GM19324 (cell line): ENCODE measurements at regions not wholly inside any gene's neighbourhood (a gene's known extent, or its start where the extent isn't known, plus 50 kb on each side); places are given as distances from the start of the nearest gene placed in this dataset.

Experiments used
- ATAC-seq: cut with Tn5 transposase; IDR thresholded peaks from one replicate; pipeline ENCODE4 v1.9.1; 2021; ENCODE audit warnings: mild to moderate bottlenecking, moderate library complexity; ENCODE audit not compliant: unreplicated experiment, low FRiP score

DNA sequence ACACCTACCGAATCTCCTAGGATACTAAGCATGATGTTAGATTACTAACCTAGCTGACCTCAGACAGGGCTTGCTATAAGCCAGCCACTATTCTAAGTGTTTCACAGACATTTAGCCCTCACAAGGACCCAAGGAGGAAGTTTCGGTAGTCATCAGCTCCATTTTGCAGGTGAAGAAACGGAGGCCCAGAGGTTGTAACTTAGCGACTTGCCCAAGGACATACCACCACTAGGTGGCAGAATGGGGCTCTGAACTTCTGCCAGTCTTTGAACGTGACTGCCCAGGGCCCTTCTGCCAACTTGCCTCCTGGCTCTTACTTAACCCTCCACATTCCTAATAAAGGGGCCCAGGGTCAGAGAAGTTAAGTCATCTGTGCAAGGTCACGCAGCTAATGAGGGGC, 283.5 kb downstream of the C1orf94 start:
- no peak for ATAC-seq

DNA sequence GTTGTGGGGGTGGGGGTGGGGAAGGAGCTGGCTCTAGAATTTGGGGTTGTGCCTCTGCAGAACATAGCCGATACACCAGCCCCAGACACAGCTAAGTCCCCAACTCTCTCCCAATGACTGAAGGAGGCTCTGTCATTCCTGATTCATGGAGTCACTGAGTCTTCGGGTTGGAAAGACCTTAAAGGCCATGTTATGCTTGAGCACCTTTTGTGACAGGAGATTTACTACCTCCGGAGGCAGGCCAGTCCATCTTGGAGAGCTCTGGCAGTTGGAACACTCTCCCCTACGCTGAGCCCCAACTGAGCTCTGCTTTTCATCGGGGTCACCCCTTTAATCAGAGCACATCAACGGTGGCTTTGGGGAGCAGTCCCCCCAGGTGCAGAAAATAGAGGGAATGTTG, 284.4 kb upstream of the GJB5 start:
- ATAC-seq, result no peak

DNA sequence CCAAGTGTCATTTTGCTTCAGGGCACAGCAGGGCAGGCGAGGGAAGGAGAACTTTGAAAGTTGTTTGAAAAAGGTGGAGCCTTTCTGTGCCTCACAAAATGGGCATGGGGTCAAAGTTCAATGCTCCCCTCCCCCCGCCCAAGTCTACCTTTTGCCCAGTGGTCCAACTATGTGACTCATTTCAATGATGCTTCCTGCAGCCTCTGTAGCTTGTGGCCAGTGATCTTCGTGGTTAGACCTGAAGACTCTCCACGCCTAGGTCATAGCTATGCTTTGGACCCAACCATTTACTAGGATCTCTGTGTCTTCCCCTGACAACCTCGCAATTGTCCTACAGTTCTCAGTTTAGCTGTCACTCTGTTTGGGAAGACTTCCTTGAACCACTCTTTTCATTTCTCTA, 280.3 kb upstream of the GJB5 start:
- ATAC-seq, result no peak

DNA sequence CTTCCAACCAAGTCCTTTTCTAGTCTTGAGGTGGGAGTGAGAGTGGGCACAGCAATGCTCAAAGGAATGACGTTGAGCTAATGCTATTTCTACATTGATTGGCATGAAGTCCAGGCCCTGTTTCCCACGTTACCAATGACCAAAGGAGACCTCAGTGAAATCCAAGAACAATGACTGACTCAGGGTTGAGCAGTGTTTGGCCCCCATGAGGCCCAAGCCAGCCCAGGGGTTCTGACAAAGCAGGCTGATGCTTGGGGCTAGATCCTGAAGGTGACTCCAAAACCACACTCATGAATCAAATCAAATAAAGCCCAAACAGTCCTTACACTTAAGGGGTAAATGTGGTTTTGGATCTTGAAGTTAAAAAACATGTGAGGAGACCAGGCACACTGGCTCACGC, 278.5 kb upstream of the GJB5 start:
- no peak for ATAC-seq

DNA sequence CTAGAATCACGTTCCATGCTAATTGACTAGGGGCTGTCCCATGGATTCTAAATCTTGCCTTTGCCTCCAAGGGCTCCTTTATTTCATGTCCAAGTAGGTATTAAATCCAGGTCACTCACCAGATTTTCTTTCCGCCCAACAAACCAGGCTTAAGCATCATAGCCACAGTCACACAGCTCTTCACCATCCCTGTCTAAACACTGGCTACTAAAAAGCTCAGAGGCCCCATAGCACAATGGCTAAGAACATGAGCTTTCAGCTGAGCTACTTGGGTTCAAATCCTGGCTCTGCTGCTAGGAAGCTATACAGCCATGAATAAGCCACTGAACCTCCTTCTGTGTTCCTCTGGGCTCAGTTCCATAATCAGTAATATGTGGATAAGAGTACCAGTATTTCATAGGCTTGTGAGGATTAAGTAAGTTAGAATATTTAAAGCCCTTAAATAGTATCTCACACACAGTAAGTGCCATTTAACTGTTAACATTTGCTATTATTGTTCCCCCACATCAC, 277.2 kb upstream of the GJB5 start:
- no peak for ATAC-seq

DNA sequence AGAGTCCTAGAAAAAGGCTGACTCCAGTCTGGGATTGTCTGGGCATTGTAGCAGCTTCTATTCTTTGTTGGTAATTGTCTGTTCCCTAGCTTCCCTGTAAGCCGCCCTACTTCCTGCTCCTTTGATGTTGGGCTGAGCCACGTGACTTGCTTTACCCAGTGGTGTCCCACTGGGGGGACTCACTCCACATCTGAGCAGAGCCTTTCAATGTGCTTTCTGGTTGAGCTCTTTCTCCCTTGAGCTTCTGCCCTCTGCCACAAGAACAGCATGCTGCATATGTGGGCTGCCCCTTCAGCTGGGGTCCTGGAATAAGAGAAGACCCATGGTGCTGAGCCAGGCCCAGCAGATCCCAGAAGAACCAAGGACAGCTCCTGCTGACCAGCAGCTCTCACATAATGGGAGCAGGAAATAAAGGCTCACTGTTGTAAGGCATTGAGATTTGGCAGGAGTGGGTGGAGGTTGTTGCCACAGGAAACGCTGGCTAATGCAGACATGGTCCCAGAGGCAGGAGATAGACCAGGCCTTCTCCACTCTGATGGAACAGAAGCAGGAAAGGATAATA, 276.3 kb upstream of the GJB5 start:
- ATAC-seq, result no peak

DNA sequence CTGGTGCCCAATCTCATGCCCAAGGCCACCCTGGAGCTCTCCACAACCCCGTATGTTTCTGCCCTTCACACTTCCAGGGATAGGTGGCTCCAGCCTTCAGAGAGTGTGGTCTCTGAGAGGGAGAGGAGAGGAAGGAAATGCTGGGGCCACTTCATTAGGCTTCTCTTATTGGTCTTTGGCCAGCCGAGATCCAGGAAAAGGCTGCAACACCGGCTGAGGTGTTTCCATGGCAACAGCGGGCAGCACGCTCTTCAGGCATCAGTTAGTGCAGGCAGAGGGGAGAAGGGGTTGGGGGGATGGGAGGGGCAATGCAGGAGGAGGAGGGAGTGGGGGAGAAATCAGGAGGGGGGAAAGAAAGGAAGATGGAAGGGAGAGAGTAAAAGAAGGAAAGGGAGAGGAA, 275.1 kb upstream of the GJB5 start:
- no peak for ATAC-seq

DNA sequence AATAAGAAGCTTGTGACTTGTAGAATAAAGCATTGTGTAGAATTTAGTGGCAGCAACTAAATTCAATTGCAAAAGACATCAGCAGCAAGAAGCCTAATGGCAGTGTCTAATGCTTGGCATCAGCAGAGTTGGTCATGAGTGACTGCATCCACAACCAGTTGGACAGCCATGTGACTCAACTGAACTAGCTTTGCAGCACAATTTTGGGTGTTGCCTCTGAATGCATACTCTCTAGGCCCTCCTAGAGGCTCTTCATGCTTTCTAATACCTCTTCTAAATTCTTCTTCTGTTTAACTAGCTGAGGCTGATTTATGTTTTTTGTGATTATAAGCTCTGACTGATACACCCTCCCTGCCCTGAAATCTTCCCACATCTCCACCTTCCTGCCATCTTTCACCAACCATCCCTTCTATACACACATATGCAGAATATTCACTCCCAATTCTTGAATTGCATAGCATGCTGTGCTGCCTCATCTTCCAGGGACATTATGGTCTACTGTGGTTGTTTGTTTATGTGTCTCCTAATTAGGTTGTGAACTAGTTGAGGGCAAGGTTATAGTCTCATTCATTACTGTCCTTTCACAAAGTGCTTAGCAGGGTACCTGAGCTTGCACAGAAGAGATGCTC, 266.7 kb upstream of the GJB5 start:
- ATAC-seq, result no peak

DNA sequence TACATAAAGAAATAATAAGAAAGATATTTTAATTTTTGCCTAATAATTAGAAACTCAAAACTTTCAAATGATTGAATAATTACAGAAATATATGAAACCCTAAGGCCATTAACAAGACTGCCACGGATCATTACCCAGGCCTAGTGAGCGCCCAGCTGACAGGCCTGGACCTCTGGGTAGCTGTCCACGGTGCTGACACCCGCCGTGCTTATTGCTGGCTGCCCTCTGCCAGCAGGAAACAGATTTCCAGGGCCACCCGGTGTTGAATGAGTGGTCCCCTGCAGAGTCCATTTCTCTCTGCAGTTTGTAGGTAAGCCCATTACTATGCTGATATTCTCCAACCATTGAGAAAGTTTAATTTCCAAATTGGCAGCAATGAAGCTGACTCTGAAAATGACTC, 254.4 kb upstream of the GJB5 start:
- no peak for ATAC-seq

DNA sequence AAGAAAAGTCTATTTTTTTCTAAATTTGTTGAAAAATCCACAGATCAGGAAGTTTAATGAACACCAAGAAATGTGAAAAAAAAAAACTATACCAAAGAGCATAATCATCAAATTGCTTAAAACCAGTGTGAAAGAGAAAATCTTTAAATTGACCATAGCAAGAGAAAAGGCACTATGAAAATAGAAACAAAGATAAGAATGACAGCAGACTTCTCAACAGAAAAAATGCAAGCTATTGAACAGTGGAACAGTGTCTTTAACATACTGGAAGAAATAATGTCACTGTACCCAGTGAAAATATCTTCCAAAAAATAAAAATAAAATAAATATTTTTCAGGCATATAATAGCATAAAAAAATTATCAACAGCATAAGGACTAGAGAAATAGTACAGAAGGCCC, 243.0 kb upstream of the GJB5 start:
- ATAC-seq, result no peak

DNA sequence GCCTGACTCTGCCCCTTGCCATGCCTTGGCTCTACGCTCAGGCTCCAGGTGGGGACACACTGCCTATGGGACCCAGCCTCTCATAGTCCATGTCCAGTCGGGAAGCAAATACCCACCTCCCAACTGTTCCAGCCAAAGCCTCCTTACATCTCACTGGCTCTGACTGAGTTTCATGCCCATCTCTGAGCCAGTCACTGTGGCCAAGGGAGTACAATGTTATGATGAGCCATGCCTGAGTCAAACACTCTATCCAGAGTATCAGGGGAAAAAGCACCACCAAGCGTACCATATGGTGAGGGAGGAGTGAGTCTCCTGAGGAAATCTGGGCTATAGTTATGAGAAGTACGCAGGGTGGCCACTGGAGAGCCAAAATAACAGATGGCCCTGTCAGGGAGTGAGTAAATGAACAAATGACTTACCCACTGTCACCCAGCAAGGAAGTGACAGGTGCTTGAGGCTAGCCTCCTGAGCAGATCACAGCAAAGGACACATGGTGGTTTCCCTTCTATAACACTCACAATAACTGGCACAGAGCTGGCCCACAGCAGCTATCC, 236.6 kb upstream of the GJB5 start:
- ATAC-seq, result no peak

DNA sequence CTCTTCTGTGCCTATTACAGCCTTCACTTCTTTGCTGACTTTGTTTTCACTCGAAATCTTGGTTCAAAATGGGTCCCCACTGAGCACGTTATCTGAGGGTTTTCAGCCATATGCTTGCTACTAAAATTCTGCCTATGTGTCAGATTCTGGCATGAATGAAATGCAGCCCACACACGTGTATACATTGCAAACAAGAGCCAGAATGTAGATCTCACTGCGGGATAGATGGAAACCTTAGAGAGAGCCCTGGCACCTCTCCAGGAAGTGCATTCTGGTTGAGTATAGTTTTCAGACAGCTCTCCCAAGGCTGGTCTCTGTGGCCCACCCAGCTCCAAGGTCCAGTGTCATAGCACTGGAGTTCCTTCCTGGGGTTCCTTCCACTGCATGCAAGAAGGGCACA, 234.7 kb upstream of the GJB5 start:
- no peak for ATAC-seq

DNA sequence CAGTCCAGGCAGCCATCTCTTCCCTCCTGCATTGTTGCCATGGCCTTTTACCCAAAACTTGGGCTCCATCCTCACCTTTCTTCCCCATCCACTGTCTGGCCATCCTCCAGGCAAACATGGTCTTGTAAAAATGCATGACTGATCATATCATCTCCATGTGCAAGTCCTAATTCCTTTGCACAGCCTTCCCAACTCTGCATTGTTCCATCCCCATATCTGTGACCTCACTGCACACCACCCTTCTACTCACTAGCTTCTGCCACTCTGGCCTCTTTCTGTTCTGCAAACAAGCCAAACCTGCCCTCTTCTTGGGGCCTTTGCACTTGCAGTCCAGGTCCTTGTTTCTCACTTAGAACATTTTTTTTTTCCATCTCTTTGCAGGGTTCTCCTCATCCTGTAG, 230.1 kb upstream of the GJB5 start:
- ATAC-seq, result no peak

DNA sequence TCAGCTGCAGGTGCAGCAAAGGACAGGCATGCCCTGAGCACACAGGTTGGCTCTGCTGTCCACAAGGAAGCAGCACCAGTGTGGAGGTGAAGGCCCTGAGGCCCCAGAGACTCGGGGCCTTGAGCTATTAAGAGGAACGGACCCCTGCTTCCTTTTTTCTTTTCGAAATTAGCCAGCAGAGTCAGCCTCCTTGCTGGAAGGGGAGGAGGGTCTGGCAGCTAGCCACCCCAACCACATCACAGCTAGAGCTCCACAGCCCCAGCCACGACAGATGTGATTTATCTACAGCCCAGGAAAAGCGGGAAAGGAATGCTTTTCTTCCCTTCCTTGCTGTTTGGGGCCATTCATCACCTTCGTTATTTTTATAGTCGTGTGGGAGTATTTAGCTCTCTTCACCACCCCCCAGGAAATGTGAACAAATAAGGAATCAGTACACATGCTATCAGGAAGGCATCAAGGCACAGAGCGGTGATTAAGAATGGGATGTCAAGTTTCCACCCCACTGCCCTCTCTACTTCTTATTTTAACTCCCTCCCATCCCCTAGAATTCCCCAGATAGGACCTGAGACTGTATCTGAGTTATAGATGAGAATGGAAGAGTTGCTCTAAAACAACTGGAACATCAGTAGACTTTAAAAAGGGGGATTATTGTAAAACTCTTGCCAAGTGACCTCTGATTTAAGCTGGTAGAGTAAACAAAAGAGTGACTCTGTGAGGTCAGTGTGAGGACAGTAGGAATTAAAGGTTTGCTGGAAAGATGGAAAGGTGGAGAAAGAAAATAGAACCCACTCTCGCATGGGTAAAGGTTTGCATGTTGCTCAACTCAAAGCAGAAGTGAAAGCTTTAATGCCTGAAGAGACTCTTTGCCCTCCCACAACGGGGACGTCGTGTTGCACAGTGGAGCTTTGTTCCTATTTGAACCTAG, 224.7 kb upstream of the GJB5 start:
- peak; percentile 51 for ATAC-seq

DNA sequence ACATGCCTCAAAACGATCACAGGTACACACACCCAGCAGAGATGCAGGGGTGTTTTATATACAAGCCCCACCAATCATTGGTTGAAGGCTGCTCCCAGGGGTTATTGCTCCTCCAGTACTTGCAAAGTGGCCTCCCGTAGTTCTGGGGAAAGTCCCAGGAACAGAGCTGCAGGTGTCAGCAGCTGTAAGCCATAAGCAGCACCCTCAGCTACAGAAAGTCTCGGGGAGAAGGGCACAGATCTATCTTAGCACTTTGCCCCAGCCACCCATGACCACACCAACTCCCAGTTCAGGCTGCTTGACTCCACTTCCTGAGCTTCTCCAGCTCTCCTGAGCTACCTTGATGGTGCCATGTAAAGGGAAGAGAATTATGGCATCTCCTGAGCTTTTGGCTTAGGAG, 222.7 kb upstream of the GJB5 start:
- no peak for ATAC-seq

DNA sequence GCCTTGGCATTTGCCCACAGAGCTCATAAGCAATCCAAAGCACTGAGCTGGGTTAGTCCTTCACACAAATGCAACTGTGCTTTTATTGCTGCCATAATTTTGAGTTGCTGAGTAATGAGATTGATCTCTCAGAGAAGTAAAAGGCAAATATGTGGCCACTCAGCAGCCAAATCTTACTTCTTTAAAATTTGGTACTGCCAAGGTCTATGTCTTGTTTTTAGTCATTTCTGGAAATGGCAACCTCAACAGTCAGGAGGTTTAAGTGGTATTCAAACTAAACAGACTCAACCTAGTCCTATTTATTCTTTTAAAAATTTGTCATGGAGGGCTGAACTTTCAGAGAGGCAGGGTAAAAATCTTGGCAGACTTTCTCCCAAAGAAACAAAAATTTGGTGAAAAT, 216.4 kb upstream of the GJB5 start:
- ATAC-seq, result no peak

DNA sequence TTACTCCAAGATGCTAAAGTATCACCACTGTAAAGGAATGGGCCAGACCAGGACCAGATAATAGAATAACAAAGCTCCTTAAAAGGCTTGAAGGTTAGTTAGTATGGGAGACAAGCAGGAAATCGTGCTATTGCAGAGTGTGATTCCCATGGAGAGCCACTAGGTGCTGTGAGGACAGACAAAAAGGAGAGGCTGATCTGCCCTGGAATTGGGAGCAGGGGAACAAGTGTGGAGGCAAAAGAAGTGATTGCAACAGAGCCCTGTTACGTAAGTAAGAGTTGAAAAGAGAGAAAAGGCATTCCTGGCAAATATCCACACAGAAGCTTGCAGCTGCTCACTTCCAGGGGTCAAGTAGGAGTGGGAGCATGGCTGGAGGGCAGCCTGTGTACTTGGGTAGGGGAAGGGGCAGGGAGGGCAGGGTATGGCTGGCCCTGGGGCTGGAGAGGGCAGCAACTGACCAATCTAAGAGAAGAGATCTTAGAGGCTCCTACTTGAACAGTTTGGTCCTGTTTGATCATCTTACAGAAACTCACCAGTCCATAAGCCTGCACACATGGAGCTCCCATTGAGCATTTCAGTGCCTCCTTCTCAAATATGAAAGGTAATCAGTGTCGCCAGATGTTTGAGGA, 207.7 kb upstream of the GJB5 start:
- ATAC-seq, result no peak

DNA sequence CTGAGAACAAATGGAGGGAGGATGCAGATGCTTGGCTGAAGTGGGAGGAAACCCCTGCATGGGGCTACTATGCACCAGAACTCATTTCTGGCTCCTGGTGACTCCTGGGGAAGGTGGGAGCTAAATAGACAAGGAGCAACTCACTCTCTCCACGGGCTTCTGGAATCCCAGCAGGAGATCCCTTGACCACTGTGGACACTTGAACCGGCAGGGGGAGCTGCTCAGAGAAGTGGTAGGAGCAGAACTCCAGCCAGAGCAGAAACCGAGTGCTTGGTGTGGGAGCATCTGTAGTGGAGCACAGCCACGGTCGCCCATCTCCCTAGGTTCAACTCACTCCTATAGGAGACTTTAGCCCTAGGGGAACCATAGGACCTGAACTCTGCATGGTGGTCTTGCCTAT, 205.6 kb upstream of the GJB5 start:
- ATAC-seq, result no peak

DNA sequence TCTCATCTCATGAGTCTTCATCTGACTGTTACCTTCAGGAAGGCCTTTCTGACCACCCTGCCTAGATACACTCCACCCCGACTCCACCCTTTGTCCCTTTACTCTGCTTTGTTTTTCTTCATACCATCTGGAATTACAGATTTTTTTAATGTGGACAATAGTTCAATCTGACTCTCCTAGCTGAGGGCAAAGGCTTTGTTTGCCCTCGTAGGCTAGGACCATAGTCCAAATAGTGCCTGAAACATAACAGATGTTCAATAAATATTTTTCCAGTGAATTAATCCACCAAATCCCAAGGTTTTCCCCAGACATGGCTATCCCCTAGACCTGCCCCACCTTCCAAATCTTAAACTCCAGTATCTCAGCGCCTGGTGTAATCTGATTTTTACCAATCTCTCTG, 176.5 kb upstream of the GJB5 start:
- no peak for ATAC-seq

DNA sequence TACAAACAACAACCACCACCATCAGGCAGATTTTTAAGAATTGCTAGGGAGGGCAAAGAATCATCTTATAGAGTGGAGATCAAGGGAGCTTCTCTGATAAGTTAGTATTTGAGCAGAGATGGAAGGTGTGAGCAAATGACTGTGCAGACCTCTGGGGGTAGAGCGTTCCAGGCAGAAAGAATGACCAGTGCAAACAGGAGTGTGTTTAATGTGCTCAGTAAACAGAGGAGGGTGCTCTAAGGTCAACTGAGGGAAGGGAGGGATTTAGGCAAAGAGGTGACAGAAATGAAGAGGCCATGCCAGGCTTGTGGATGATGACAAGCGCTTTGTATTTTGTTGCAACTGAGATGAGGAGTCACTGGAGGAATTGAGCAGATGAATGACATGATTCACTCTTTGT, 172.5 kb upstream of the GJB5 start:
- no peak for ATAC-seq

DNA sequence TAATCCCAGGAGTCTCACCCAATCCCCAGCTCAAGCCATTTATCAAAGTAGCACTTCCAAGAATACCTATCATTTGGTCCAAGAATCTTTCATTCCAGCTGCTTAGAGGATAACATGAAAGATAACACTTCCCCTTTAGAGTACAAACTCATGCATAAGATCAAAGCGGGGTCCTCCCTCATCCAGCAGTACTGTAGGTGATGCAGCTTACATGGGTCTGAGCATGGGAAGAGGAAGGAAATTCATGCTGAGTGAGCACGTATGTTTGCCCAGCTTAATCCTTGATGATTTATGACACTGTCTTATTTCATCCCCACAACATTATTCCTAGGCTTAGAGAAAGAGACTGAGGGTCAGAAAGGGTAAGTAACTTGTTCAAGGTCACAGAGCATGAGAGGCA, 167.1 kb upstream of the GJB5 start:
- ATAC-seq, result no peak
